ENCODE measurements at regions not wholly inside any gene's neighbourhood (a gene's known extent, or its start where the extent isn't known, plus 50 kb on each side); places are given as distances from the start of the nearest gene placed in this dataset.
"Not testable (repeated sequence)": the region's sequence is repeated elsewhere in the genome, so short reads cannot be mapped to it uniquely, and the experiment has no call there.

DNA sequence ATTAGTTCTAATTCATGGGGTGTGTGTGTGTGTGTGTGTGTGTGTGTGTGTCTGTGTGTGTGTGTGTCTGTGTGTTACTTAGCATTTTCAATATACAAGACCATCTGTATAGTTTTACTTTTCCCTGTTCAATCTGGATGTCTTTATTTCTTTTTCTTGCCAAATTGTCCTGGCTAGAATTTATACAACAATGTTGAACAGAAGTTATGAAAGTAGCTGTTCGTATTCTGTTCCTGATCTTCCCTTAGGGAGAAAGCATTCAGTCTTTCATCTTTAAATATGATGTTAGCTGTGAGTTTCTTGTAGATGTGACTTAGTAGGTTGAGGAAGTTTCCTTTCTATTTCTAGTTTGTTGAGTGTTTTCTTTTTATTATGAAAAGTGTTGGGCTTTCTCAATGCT lies 101.0 kb upstream of the ADRA1D start:
- no peak for DNase-seq (ENCODE audit: low read depth)

- peak; percentile 17 for DNase-seq (ENCODE audit: low read depth)
These were observed 95.6 kb upstream of the ADRA1D start for GRCh38 chr20:4344670-4345069.

- DNase-seq (ENCODE audit: low read depth), result no peak
These were observed 93.5 kb upstream of the ADRA1D start for GRCh38 chr20:4342609-4343008.

GRCh38 chr20:4341804-4342485 lies 92.9 kb upstream of the ADRA1D start:
- peak; percentile 76 for DNase-seq (ENCODE audit: low read depth)

GRCh38 chr20:4335722-4336121 lies 86.6 kb upstream of the ADRA1D start:
- DNase-seq (ENCODE audit: low read depth), result no peak

DNA sequence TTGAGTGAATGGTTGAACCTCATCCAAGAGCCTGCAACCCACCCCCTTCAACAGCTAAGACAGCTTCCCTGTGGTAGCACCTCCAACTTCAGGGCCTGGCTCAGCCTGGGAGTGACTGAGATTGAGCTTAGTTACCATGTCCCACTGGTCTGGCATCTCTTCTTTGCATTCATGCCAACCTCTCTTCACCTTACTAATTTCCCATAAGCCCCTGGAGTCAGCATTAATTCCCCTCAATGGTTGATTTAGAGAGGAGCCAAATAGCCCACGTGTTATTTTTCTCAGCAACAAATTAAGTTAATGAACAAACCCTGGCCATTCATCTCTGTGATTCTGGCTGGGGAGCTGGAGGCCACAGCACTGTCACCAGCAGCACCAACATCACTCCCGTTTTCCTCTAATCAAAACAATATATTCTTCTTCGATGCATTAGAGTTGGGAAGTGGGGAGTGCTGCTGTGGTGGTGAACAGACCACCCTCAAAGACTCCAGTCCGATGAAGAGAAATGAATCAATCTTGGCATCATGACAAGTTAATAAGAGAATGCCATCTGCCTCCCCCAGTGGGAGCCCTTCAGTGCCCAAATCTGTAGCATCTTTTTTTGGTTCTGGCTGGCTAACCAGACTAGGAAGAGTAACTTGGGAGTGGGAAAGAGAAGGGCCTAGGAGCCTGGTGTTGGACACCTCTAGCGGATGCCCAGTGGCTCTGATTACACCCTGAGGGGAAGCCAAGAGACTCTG lies 83.2 kb upstream of the ADRA1D start:
- DNase-seq (ENCODE audit: low read depth), result no peak

DNA sequence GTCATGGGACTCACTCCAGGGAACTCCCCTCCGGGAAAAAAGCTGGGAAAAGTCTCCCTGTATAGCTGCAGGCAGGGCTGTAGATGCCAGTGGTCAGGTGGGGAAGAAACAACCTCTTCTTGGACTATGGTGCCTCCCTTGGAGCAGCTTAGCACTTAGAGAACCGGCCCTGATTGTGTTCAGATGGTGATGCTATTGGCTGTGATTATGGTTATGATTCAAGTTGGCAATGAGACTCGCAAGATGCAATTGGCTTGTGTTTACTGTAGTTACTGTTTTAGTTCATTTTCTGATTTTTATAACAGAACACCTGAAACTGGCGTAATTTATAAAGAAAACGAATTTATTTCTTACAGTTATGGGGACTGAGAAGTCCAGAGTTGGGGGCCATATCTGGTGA lies 80.9 kb upstream of the ADRA1D start:
- no peak for DNase-seq (ENCODE audit: low read depth)

- DNase-seq (ENCODE audit: low read depth), result no peak
These were observed 80.1 kb upstream of the ADRA1D start for GRCh38 chr20:4329232-4329631.

DNA sequence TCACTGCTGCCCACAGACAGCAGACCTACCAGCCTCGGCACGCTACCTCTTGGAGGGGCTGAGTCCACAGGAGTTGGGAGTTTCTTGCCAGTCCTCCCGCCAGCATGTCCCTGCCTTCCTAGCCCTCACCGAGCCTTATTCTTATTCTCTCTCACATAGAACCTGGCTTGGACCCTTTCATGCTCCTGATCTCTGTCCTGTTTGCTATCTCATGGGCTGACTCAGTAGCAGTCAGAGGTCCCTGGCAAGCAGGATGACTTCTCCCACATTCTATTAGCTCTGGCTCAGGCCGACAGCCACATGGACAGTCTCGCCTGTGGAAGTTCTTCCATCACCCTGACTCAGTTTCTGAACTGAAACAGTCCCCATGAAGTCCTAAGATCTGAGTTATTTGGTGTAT lies 79.5 kb upstream of the ADRA1D start:
- no peak for DNase-seq (ENCODE audit: low read depth)

DNA sequence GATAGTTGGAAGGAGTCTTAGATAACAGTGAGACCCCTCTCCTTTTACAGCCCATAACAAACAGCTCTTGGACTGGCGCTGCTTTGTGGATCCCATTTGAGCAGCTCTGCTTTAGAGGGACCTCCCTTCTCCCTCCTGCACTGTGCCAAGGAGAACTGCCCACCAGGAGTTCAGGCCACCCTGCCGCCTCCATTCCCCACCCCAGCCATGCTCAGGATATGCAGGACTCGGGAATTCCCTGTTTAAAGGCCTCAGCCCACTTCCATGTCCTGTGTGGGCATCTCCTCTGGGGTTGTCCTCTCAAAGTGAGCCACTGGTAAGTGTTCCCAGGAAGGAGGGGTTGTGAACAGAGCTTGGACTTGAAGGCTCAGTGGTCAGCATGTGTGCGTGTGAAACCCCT lies 78.9 kb upstream of the ADRA1D start:
- DNase-seq (ENCODE audit: low read depth), result no peak

DNA sequence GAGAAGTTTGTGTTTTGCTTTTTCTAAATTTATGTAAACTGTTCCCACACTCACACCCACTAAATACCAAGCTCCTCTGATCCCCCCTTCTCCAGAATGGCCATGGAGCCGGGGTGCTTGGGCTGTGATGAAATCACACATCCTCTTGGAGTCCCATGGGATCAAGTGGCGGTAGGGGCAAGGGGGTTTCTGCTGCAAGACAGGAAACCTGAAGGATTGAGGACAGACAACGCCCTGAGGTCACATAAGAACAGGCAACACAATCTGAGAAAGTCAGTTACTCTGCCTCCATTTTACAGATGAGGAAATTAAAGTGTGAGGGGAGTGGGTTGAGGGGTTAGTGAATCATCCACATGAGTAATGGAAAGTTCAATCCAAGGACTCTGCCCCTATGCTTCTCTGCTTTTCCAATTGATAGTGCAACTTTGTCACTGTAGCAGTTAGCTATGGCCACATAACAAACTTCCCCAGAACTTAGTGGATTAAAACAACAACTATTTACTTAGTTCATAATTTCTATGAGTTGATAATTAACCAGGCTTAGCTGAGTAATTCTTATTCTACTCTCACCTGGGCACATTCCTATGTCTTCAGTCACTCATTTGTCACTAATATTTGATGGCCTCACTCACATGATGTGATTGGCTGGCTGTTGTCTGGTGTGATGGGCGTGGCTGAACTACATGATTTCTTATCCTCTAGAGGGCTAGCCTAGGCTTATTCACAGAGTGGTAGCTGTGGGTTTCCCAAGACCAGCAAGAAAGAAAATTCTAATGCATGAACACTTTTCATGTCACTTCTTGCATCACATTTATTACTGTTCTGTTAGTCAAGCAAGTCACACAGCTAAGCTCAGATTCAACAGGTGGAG lies 77.3 kb upstream of the ADRA1D start:
- DNase-seq (ENCODE audit: low read depth), result no peak

DNA sequence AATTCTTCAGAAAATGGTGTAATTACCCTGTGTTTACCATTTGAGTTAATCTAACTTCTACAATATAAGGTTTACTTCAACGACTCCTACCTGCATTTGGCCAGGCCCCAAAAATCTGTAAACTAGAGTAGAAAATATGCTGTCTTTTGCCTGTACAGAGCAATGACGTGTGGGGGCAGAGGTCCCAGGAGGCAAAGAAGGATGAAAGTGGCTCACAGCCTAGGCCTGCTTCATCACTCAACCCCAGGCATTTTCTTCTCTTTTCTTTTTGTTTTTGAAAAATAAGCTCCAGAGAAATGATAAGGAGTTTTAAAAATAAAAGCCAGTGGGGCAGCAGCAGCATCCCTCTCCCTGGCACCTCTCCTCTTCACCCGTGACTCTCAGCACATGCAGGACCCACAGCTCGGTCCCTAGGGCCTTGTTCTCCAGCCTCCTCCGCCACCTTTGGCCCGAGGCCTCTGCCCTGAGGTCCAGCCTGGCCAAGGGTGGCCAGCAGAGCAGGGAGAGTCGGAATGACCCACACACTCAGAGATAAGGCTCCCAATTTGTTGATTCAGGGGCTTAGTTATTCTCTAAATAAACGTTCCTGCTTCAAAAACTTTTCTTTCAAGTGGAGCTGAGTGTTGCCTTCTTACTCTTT lies 76.6 kb upstream of the ADRA1D start:
- no peak for DNase-seq (ENCODE audit: low read depth)

DNA sequence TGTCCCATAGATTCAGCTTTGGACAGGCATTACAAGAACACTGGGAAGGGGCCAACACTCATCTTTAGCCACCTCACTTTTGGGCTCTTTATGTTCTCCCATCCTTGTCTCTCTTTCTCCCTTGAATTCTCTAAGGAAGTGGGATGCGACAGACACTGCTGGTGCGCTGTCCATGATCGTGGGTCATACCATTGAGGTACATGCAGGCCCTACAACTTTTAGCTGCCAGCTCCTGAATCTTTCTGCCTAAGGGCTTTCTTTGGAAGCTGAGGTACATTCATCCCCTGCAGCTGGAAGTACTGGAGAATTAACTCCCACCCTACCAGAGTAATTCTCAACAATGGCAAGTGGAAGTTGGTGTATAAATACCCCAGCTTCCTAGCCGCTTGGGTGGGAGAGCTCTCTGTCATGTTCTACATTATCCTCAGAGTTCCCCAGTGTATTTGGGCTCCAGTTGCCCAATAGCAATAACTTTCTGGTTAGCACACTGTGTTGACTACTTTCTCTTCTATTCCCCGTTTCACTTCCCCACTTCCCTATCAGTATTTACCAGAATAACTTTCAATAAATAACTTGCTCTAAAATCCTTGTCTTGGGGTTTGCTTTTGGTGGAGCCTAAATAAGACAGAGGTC lies 75.6 kb upstream of the ADRA1D start:
- DNase-seq (ENCODE audit: low read depth), result no peak

DNA sequence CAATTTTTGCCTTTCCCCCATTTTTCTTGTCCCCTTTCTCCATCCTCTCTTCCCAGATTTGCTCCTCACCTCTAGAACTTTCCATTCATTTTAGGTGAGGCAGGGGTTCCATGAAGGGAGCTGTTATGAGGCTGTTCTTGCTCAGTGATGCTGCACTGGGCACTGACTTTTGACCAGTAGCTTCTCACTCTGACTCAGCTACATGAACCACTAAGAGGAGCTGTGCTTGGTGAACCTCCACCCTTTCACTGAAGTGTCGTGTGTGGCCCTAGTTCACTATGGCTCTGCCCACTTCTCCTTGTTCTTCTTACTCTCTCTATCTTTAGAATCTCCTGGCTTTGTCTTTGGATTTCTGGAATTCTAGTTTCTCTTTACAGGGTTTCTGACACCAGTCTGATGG lies 73.4 kb upstream of the ADRA1D start:
- no peak for DNase-seq (ENCODE audit: low read depth)

DNA sequence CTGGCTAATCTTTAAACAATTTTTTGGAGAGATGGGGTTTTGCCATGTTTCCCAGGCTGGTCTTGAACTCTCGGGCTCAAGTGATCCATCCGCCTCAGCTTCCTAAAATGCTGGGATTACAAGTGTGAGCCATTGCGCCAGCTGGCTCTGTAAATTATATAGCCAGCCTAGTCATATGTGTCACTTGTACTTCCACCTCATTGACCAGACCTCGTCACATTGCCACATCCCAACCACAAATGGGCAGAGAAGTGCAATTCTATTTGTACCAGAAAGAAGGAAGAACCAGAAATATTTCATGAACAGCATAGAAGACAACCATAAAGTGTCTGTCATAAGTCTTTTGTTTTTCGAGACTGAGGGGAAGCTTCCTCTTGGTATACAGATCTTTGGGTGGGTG lies 71.2 kb upstream of the ADRA1D start:
- DNase-seq (ENCODE audit: low read depth), result no peak

- no peak for DNase-seq (ENCODE audit: low read depth)
These were observed 69.8 kb upstream of the ADRA1D start for GRCh38 chr20:4318891-4319290.

GRCh38 chr20:4310616-4311015 lies 61.5 kb upstream of the ADRA1D start:
- DNase-seq (ENCODE audit: low read depth), result not testable (repeated sequence)

DNA sequence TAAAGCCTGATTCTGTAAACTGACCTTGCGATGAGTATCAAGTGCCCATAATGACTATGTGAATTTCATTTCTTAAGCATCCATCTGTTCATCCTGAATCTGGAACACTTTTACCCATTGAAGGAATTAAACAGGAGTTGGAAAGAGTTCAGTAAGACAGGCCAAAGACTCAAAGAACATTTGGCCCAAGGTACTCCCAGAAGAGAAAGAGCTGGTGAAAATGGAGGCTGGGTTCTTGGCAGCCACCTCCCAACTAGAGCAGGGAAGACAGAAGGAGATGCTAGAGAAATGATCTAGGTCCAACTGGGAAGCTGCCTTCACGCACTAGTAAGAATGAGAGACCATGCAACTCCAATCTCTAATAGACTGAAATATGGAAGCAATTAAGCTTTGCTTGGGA lies 57.1 kb upstream of the ADRA1D start:
- no peak for DNase-seq (ENCODE audit: low read depth)

DNA sequence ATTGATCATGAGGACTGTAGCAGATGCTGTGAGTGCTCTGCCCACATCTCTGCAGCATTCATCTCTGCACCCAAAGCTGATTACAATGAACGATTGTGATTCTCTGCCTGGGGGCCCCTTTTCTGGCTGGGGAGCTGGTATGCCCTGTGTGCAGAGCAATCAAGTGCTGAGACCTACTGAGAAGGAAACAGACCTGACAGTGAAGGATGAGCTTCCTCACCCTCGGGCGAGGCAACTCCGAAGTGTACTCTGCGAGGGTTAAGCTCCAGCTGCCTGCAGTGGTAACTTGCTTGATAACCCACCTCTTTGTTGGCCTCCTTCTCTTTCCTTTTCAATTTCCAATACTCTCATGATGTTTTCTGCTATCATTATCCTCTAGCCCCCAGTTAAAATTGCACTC lies 56.0 kb upstream of the ADRA1D start:
- DNase-seq (ENCODE audit: low read depth), result no peak

GRCh38 chr20:4304601-4305000 lies 55.5 kb upstream of the ADRA1D start:
- no peak for DNase-seq (ENCODE audit: low read depth)

DNA sequence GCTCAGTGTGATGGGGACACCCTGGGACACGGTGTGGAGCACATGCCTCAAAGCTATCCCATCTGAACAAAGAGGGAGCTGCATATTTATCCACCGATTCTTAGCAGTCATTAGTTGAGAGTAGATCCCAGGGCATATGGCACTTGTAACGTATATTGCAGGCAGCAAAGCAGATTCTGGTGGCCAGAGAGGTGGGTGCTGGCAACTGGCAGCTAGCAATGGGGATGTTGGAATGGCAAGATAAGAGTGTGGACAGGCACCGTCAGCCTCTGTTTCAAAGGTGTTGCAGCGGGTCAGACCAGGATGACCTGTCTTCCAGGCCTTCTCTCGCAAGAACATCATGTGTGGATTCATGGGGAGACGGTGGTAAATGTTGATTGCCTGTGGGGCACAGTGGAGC lies 54.0 kb upstream of the ADRA1D start:
- DNase-seq (ENCODE audit: low read depth), result no peak

- no peak for DNase-seq (ENCODE audit: low read depth)
These were observed 51.8 kb upstream of the ADRA1D start for GRCh38 chr20:4300921-4301320.
